Fibroblast of lung (primary cell): ENCODE measurements at regions not wholly inside any gene's neighbourhood (a gene's known extent, or its start where the extent isn't known, plus 50 kb on each side); places are given as distances from the start of the nearest gene placed in this dataset.

ENCODE experiments used
- DNase-seq, 2 donors: peaks; one replicate each; pipeline versions ENCODE4 v3.0.0 to v3.0.0-alpha.2; 2010; ENCODE audit warnings: low read depth in 2 of 2
- H2AFZ ChIP-seq: 2 replicates; pipeline ENCODE4 v1.5.1; 2012; ENCODE audit warnings: low read length, control low read depth, inconsistent platforms
- H3K27ac ChIP-seq: 2 replicates; pipeline ENCODE4 v1.5.1; 2011; ENCODE audit warnings: low read length, control low read depth; ENCODE audit not compliant: insufficient read depth
- H3K27me3 ChIP-seq: 2 replicates; pipeline ENCODE4 v1.5.1; 2011; ENCODE audit warnings: mild to moderate bottlenecking, low read length; ENCODE audit not compliant: control insufficient read depth, insufficient read depth
- H3K36me3 ChIP-seq: 2 replicates; pipeline ENCODE4 v1.5.1; 2011; ENCODE audit warnings: low read length; ENCODE audit not compliant: control insufficient read depth, insufficient read depth
- H3K4me1 ChIP-seq: 2 replicates; pipeline ENCODE4 v1.5.1; 2011; ENCODE audit warnings: low read length; ENCODE audit not compliant: control insufficient read depth, insufficient read depth; ENCODE audit errors: extremely low read depth
- H3K4me2 ChIP-seq: 2 replicates; pipeline ENCODE4 v1.5.1; 2011; ENCODE audit warnings: low read length, control low read depth; ENCODE audit not compliant: insufficient read depth; ENCODE audit errors: extremely low read depth
- H3K4me3 ChIP-seq, 4 experiments: fragments of 200-600 bp in 1 of 4; sonication (generic) in 1 of 4; replicated peaks in 1 of 4; 2 replicates each; pipeline ENCODE4 v1.5.1; 2011 to 2016; ENCODE audit warnings: low read length in 4 of 4, low read depth in 3 of 4, mild to moderate bottlenecking in 3 of 4, control low read depth in 2 of 4, inconsistent platforms in 1 of 4, mixed read lengths in 1 of 4; ENCODE audit not compliant: insufficient read depth in 1 of 4; ENCODE audit errors: control extremely low read depth in 1 of 4
- H3K79me2 ChIP-seq: 2 replicates; pipeline ENCODE4 v1.5.1; 2012; ENCODE audit warnings: mild to moderate bottlenecking, low read length, inconsistent platforms; ENCODE audit not compliant: control insufficient read depth, insufficient read depth
- H3K9ac ChIP-seq: 2 replicates; pipeline ENCODE4 v1.5.1; 2011; ENCODE audit warnings: mild to moderate bottlenecking, low read length, control low read depth; ENCODE audit not compliant: insufficient read depth
- H3K9me3 ChIP-seq: 2 replicates; pipeline ENCODE4 v1.5.1; 2012; ENCODE audit warnings: low read depth, low read length; ENCODE audit not compliant: control insufficient read depth, insufficient read depth
- H4K20me1 ChIP-seq: 2 replicates; pipeline ENCODE4 v1.5.1; 2011; ENCODE audit warnings: low read length; ENCODE audit not compliant: control insufficient read depth, insufficient read depth; ENCODE audit errors: extremely low read depth
- EZH2 ChIP-seq: IDR thresholded peaks from 2 replicates; pipeline ENCODE4 v1.5.1; 2012; ENCODE audit warnings: low read length, control low read depth, mild to moderate bottlenecking; ENCODE audit errors: missing control alignments
- TF ChIP-seq, protein P1 (sequence below), 2 donors: IDR thresholded peaks in 1 of 2; conservative IDR thresholded peaks in 1 of 2; 1 replicate in 1 of 2; 2 replicates in 1 of 2; pipeline ENCODE4 v1.5.1; 2011 to 2012; ENCODE audit warnings: low read length in 2 of 2, control low read depth in 1 of 2, inconsistent platforms in 1 of 2, low read depth in 1 of 2, mild to moderate bottlenecking in 1 of 2

DNA sequence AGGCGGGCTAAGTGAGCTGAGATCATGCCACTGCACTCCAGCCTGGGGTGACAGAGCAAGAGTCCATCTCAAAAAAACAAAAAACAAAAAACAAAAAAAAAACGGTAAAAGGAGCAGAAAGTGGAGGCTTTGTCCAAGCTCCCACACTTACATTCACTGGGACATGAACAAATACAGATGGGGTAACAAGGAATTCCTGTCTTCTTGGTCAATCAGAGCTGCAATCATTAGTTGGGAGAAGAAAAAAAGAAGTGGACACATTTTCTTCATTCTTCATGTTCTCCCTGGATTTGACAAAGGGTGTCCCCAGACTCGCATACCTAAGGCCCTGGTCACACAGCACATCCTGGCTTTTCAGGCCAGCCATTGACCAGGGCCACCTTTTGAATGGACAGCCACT, 124.6 kb downstream of the SOCS6 start:
- Histone ChIP-seq H3K9me3 (no peaks in the 10 kb centered on the region), H2AFZ (no peak overlapping the region)
- TF ChIP-seq, protein P1, sequence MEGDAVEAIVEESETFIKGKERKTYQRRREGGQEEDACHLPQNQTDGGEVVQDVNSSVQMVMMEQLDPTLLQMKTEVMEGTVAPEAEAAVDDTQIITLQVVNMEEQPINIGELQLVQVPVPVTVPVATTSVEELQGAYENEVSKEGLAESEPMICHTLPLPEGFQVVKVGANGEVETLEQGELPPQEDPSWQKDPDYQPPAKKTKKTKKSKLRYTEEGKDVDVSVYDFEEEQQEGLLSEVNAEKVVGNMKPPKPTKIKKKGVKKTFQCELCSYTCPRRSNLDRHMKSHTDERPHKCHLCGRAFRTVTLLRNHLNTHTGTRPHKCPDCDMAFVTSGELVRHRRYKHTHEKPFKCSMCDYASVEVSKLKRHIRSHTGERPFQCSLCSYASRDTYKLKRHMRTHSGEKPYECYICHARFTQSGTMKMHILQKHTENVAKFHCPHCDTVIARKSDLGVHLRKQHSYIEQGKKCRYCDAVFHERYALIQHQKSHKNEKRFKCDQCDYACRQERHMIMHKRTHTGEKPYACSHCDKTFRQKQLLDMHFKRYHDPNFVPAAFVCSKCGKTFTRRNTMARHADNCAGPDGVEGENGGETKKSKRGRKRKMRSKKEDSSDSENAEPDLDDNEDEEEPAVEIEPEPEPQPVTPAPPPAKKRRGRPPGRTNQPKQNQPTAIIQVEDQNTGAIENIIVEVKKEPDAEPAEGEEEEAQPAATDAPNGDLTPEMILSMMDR (conservative IDR thresholded peaks at IDR 0.05 in 1 of 2, IDR thresholded peaks at IDR 0.05 in 1 of 2; ENCODE audit: low read depth in 1 of 2, low read length in 2 of 2) = no peak
- TF ChIP-seq EZH2 = no peak

DNA sequence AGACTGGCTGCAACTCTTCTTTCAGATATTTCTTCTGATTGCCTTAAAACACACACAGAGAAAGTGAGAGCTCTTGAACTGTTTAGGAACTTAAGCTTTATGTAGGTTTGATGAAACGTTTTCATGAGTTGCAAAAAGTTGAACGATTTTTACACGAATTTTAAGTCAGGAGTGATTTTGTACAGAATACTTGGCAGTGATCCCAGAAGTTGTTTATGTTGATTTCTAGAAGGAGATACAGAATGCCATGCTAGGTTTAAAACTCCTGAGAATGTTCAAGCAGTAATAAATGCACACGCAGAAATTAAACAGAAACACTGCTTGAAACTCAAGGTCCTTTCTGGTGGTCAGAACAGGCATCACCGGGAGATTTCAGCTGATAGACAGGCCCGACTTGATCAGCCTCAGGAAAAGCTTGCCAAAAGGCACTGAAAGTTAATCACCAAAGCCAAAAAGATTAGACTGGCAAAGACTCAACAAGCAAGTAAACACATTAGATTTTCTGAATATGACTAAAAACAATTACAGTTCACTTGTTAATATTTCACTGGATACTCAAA, 123.1 kb downstream of the SOCS6 start:
- Histone ChIP-seq H4K20me1 (no peaks in the 10 kb centered on the region), H3K9ac (no peak overlapping the region), H3K79me2 (no peaks in the 10 kb centered on the region), H3K4me2 (no peak overlapping the region), H3K9me3 (no peaks in the 10 kb centered on the region), H3K4me1 (peaks cover 2% of the 10 kb centered on the region), H3K36me3 (no peaks in the 10 kb centered on the region), H3K27ac (no peak overlapping the region), H3K27me3 (no peaks in the 10 kb centered on the region), H2AFZ (peak overlapping the region; percentile 14), H3K4me3 (no peak overlapping the region)
- TF ChIP-seq, protein P1 (conservative IDR thresholded peaks at IDR 0.05 in 1 of 2, IDR thresholded peaks at IDR 0.05 in 1 of 2; ENCODE audit: low read depth in 1 of 2, low read length in 2 of 2) = no peak
- TF ChIP-seq EZH2 = no peak
- DNase-seq = peak in 1 of 2 donors; percentile 58

More for the DNA sequence above, 124.6 kb downstream of the SOCS6 start:
- Histone ChIP-seq H3K27ac (no peak overlapping the region), H4K20me1 (no peaks in the 10 kb centered on the region), H3K79me2 (no peaks in the 10 kb centered on the region), H3K9ac (no peak overlapping the region), H3K36me3 (no peaks in the 10 kb centered on the region), H3K4me1 (peaks cover 3% of the 10 kb centered on the region), H3K27me3 (no peaks in the 10 kb centered on the region), H3K4me3 (no peak overlapping the region), H3K4me2 (no peak overlapping the region)
- no peak for DNase-seq

DNA sequence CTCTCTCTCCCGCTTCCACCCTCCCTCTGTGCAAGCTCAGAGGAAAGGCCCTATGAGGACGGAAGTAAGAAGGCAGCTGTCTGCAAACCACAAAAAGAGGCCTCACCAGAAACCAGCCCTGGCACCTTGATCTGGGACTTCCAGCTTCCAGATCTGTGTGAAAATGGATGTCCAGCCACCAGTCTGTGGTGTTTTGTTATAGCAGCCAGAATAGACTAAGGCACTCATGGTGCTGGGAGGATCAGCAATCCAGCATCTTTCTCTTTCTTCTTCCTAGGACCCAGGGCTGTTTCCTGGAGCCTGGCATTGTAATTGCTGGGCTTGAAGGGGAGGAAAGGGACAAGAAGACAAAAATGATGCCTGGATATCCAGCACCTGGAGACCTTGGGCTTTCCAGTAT, 122.5 kb downstream of the SOCS6 start:
- no peak overlapping the region for H2AFZ ChIP-seq
- TF ChIP-seq, protein P1 (conservative IDR thresholded peaks at IDR 0.05 in 1 of 2, IDR thresholded peaks at IDR 0.05 in 1 of 2; ENCODE audit: low read depth in 1 of 2, low read length in 2 of 2) = no peak
- TF ChIP-seq EZH2 = no peak

More for the DNA sequence above, 122.5 kb downstream of the SOCS6 start:
- no peak for DNase-seq
- Histone ChIP-seq H3K36me3 (no peaks in the 10 kb centered on the region), H3K4me2 (no peak overlapping the region), H3K4me3 (no peak overlapping the region), H3K9me3 (no peaks in the 10 kb centered on the region), H3K27me3 (no peaks in the 10 kb centered on the region), H3K9ac (no peak overlapping the region), H3K4me1 (peaks cover 2% of the 10 kb centered on the region), H3K27ac (no peak overlapping the region), H3K79me2 (no peaks in the 10 kb centered on the region), H4K20me1 (no peaks in the 10 kb centered on the region)
